H9 (cell line): ENCODE measurements at regions not wholly inside any gene's neighbourhood (a gene's known extent, or its start where the extent isn't known, plus 50 kb on each side); places are given as distances from the start of the nearest gene placed in this dataset.

Experiments
- DNase-seq: peaks from one replicate; pipeline ENCODE4 v3.0.0-alpha.2; 2017
- H2AFZ ChIP-seq: one replicate; pipeline ENCODE4 v1.6.1; 2013; ENCODE audit warnings: mild to moderate bottlenecking, low read length, control low read depth, moderate library complexity
- H2AK5ac ChIP-seq: 2 replicates; pipeline ENCODE4 v1.6.1; 2013; ENCODE audit warnings: low read length, control low read depth, mixed read lengths; ENCODE audit not compliant: insufficient read length
- H2BK120ac ChIP-seq: one replicate; pipeline ENCODE4 v1.6.1; 2013; ENCODE audit warnings: low read depth, mild to moderate bottlenecking, low read length, control low read depth, inconsistent platforms; ENCODE audit not compliant: poor library complexity, severe bottlenecking
- H2BK12ac ChIP-seq: 2 replicates; pipeline ENCODE4 v1.6.1; 2013; ENCODE audit warnings: low read length, control low read depth, mixed read lengths, low read depth; ENCODE audit not compliant: insufficient read length
- H2BK15ac ChIP-seq: 2 replicates; pipeline ENCODE4 v1.6.1; 2013; ENCODE audit warnings: low read depth, low read length, control low read depth
- H2BK20ac ChIP-seq: one replicate; pipeline ENCODE4 v1.6.1; 2013; ENCODE audit warnings: low read depth, mild to moderate bottlenecking, low read length, control low read depth, inconsistent platforms; ENCODE audit not compliant: poor library complexity, severe bottlenecking
- H2BK5ac ChIP-seq: 2 replicates; pipeline ENCODE4 v1.6.1; 2013; ENCODE audit warnings: low read length, control low read depth, mixed read lengths; ENCODE audit not compliant: insufficient read length
- H3K14ac ChIP-seq: 2 replicates; pipeline ENCODE4 v1.6.1; 2013; ENCODE audit warnings: low read length, control low read depth; ENCODE audit not compliant: insufficient read depth
- H3K18ac ChIP-seq: 2 replicates; pipeline ENCODE4 v1.6.1; 2013; ENCODE audit warnings: low read depth, mild to moderate bottlenecking, mixed read lengths, low read length, control low read depth; ENCODE audit not compliant: insufficient read length
- H3K23ac ChIP-seq: 2 replicates; pipeline ENCODE4 v1.6.1; 2013; ENCODE audit warnings: low read length, control low read depth, mixed read lengths, low read depth; ENCODE audit not compliant: insufficient read length
- H3K23me2 ChIP-seq: 2 replicates; pipeline ENCODE4 v1.6.1; 2013; ENCODE audit warnings: low read depth, mild to moderate bottlenecking, mixed read lengths, low read length, control low read depth; ENCODE audit not compliant: insufficient read length, poor library complexity, severe bottlenecking
- H3K27ac ChIP-seq: 2 replicates; pipeline ENCODE4 v1.5.1; 2013; ENCODE audit warnings: low read length, control low read depth, mixed read lengths, low read depth; ENCODE audit not compliant: insufficient read length
- H3K27me3 ChIP-seq: 2 replicates; pipeline ENCODE4 v1.6.1; 2013; ENCODE audit warnings: low read length, control low read depth, inconsistent platforms; ENCODE audit not compliant: insufficient read depth
- H3K4ac ChIP-seq: 2 replicates; pipeline ENCODE4 v1.6.1; 2013; ENCODE audit warnings: low read depth, mild to moderate bottlenecking, control low read depth, inconsistent platforms, low read length, moderate library complexity
- H3K4me1 ChIP-seq: 2 replicates; pipeline ENCODE4 v1.6.1; 2013; ENCODE audit warnings: low read length, control low read depth, inconsistent platforms; ENCODE audit not compliant: insufficient read depth
- H3K4me2 ChIP-seq: 2 replicates; pipeline ENCODE4 v1.6.1; 2013; ENCODE audit warnings: low read length, control low read depth, mixed read lengths; ENCODE audit not compliant: insufficient read length, insufficient read depth
- H3K56ac ChIP-seq: 2 replicates; pipeline ENCODE4 v1.6.1; 2013; ENCODE audit warnings: low read depth, mild to moderate bottlenecking, mixed read lengths, low read length, control low read depth; ENCODE audit not compliant: insufficient read length
- H3K79me1 ChIP-seq: 2 replicates; pipeline ENCODE4 v1.6.1; 2013; ENCODE audit warnings: low read depth, mild to moderate bottlenecking, moderate library complexity, low read length, control low read depth, inconsistent platforms; ENCODE audit not compliant: insufficient read depth, poor library complexity, severe bottlenecking
- H3K79me2 ChIP-seq: 2 replicates; pipeline ENCODE4 v1.6.1; 2013; ENCODE audit warnings: low read length, control low read depth, inconsistent platforms; ENCODE audit not compliant: insufficient read depth
- H3K9ac ChIP-seq: 2 replicates; pipeline ENCODE4 v1.6.1; 2013; ENCODE audit warnings: low read length, control low read depth, mixed read lengths; ENCODE audit not compliant: insufficient read length; ENCODE audit errors: extremely low read depth
- H3K9me3 ChIP-seq: one replicate; pipeline ENCODE4 v1.6.1; 2013; ENCODE audit warnings: low read depth, low read length, inconsistent platforms; ENCODE audit not compliant: control insufficient read depth
- H3T11ph ChIP-seq: one replicate; pipeline ENCODE4 v1.6.1; 2013; ENCODE audit warnings: mild to moderate bottlenecking, low read length, control low read depth, inconsistent platforms
- H4K20me1 ChIP-seq: one replicate; pipeline ENCODE4 v1.6.1; 2013; ENCODE audit not compliant: control insufficient read depth, insufficient read length, insufficient read depth
- H4K5ac ChIP-seq: 2 replicates; pipeline ENCODE4 v1.6.1; 2013; ENCODE audit warnings: low read depth, mild to moderate bottlenecking, mixed read lengths, low read length, control low read depth; ENCODE audit not compliant: insufficient read length
- H4K8ac ChIP-seq: replicated peaks from 2 replicates; pipeline ENCODE4 v1.6.1; 2013; ENCODE audit warnings: low read length, control low read depth, mixed read lengths, low read depth; ENCODE audit not compliant: insufficient read length
- H4K91ac ChIP-seq: 2 replicates; pipeline ENCODE4 v1.6.1; 2013; ENCODE audit warnings: low read depth, mild to moderate bottlenecking, moderate library complexity, mixed read lengths, low read length, control low read depth; ENCODE audit not compliant: insufficient read length
- H3K27ac Mint-ChIP-seq, 3 experiments: 2 replicates in 2 of 3; 3 replicates in 1 of 3; pipeline ENCODE4 v1.8.0; 2020 to 2021; ENCODE audit warnings: mixed read lengths in 3 of 3, mild to moderate bottlenecking in 1 of 3, moderate library complexity in 1 of 3
- H3K27me3 Mint-ChIP-seq: 2 replicates; pipeline ENCODE4 v1.8.0; 2021; ENCODE audit warnings: low read depth, mild to moderate bottlenecking, moderate library complexity, mixed read lengths
- H3K36me3 Mint-ChIP-seq, 3 experiments: 2 replicates in 2 of 3; 3 replicates in 1 of 3; pipeline ENCODE4 v1.8.0; 2020 to 2021; ENCODE audit warnings: low read depth in 3 of 3, mixed read lengths in 3 of 3; ENCODE audit not compliant: insufficient read depth in 1 of 3
- H3K4me1 Mint-ChIP-seq, 2 experiments: 2 replicates each; pipeline ENCODE4 v1.8.0; 2020; ENCODE audit warnings: mixed read lengths in 2 of 2
- H3K4me3 Mint-ChIP-seq, 2 experiments: 2 replicates in 1 of 2; 3 replicates in 1 of 2; pipeline ENCODE4 v1.8.0; 2020 to 2021; ENCODE audit warnings: mild to moderate bottlenecking in 2 of 2, mixed read lengths in 2 of 2, moderate library complexity in 1 of 2
- H3K9me3 Mint-ChIP-seq, 2 experiments: 2 replicates in 1 of 2; 3 replicates in 1 of 2; pipeline ENCODE4 v1.8.0; 2020; ENCODE audit warnings: mild to moderate bottlenecking in 2 of 2, mixed read lengths in 2 of 2, moderate library complexity in 1 of 2
- TF ChIP-seq, protein P1 (sequence below): fragments of 200-600 bp; sonication (generic); conservative IDR thresholded peaks from 3 replicates; pipeline ENCODE4 v1.8.0; 2021; ENCODE audit warnings: antibody characterized with exemption, mild to moderate bottlenecking

DNA sequence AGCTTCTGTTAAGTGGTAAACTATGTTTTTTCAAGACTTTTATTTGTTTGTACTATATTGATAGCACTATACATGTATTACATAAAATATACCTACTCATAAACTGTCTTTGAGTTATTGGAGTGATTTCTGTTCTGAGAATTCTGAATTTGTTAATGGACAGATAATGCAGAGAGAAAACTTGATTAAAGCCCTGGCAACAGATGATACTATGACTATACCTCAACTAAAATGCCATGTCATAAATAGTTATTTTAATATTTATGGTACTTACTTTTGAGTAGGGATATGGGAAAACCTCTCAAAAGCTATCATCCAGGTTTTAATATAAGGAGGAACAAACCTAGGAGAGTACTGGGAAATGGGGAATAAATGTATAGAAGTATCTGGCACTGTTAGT, 947.2 kb upstream of the ARRDC3 start:
- H3K9me3 ChIP-seq: no peaks in the 10 kb centered on the region
- H2AK5ac ChIP-seq: no peak overlapping the region
- H3K27me3 ChIP-seq: no peaks in the 10 kb centered on the region

More for the DNA sequence above, 947.2 kb upstream of the ARRDC3 start:
- Mint-ChIP-seq H3K4me1 (no peaks in the 10 kb centered on the region), H3K4me3 (no peak overlapping the region), H3K27ac (no peak overlapping the region), H3K9me3 (no peaks in the 10 kb centered on the region), H3K36me3 (no peaks in the 10 kb centered on the region), H3K27me3 (no peaks in the 10 kb centered on the region)
- Histone ChIP-seq H2BK120ac (no peak overlapping the region), H3K79me2 (no peaks in the 10 kb centered on the region), H2BK5ac (no peak overlapping the region), H3K18ac (no peak overlapping the region), H2BK15ac (no peak overlapping the region), H3K56ac (no peak overlapping the region), H3K23me2 (no peaks in the 10 kb centered on the region), H3K23ac (no peak overlapping the region), H4K5ac (no peak overlapping the region), H3K14ac (no peak overlapping the region), H3K4ac (no peak overlapping the region), H4K20me1 (no peaks in the 10 kb centered on the region), H2BK20ac (no peak overlapping the region), H3T11ph (no peak overlapping the region), H3K9ac (no peak overlapping the region), H3K4me1 (no peaks in the 10 kb centered on the region), H3K27ac (no peak overlapping the region), H2BK12ac (no peak overlapping the region), H2AFZ (no peak overlapping the region), H4K8ac (no peak overlapping the region), H3K4me2 (no peak overlapping the region), H3K79me1 (no peaks in the 10 kb centered on the region), H4K91ac (no peak overlapping the region)
- DNase-seq: no peak
- TF ChIP-seq, protein P1, sequence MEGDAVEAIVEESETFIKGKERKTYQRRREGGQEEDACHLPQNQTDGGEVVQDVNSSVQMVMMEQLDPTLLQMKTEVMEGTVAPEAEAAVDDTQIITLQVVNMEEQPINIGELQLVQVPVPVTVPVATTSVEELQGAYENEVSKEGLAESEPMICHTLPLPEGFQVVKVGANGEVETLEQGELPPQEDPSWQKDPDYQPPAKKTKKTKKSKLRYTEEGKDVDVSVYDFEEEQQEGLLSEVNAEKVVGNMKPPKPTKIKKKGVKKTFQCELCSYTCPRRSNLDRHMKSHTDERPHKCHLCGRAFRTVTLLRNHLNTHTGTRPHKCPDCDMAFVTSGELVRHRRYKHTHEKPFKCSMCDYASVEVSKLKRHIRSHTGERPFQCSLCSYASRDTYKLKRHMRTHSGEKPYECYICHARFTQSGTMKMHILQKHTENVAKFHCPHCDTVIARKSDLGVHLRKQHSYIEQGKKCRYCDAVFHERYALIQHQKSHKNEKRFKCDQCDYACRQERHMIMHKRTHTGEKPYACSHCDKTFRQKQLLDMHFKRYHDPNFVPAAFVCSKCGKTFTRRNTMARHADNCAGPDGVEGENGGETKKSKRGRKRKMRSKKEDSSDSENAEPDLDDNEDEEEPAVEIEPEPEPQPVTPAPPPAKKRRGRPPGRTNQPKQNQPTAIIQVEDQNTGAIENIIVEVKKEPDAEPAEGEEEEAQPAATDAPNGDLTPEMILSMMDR: no peak
